COLO829 (cell line): ENCODE measurements at regions not wholly inside any gene's neighbourhood (a gene's known extent, or its start where the extent isn't known, plus 50 kb on each side); places are given as distances from the start of the nearest gene placed in this dataset.
"Not testable (repeated sequence)": the region's sequence is repeated elsewhere in the genome, so short reads cannot be mapped to it uniquely, and the experiment has no call there.

Experiments
- DNase-seq: peaks from one replicate; pipeline ENCODE4 v3.0.0; 2012; ENCODE audit warnings: low spot score

- DNase-seq: no peak
These were observed 401.9 kb upstream of the ACTBL2 start for GRCh38 chr5:57884346-57885102.

DNA sequence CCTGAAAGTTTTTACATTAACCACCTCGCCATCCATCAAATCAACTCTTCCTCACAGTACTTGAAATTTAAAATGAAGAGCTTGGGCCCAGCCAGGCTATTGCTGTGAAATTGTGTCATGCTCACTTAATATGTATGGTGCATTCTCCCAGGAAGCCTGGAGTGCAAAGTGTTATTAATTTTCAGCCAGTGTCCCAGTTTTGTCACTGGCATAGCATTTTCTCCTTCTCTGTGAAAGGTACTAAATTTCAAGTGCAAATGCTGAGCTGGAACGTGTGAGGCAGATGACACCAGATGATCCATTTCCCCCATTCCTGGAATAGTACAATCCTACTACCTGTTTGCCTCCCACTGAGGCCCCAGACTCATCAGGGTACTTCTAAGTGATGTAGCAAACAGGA is 397.6 kb upstream of the ACTBL2 start:
- DNase-seq: no peak

DNA sequence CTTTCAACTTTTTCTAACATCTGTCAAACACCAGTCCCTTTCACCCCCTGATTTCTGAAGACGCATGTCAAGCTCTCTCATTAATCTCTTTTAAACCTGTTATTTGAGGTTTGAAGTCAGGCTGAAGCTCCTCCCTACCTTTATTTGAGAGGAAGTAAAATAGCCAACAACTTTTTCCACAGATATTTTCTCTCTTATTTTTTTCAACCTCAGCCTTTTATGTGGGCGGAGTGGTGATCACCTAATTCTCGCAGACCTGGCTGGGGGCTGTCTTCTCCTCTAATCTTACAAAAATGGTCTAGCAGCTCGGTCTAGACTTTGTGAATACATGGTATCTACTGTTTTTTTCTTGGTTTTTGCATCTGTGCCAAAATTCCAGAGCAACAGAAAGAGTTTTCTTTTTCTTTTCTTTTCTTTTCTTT is 395.7 kb upstream of the ACTBL2 start:
- DNase-seq: no peak

DNA sequence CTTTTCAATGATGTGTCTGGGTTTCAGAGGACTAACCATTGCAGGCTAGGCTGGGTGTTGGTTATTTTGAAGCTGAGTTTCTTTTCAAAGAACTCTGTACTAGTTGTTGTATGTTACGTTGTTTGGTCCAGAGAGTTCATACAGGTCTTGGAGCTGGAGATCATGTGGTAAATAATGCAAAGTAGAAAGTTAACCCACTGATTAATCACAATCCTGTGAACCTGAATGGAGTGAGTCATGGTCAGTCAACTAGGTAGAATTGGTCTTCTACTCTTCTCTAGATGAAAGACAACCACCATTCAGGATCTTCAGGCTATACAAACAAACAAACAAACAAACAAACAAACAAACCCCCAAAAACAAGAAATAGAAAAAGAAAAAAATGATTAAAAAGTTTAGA is 388.9 kb upstream of the ACTBL2 start:
- DNase-seq: no peak

GRCh38 chr5:57870267-57870666 is 387.7 kb upstream of the ACTBL2 start:
- not testable (repeated sequence) for DNase-seq

GRCh38 chr5:57863661-57864060 is 381.1 kb upstream of the ACTBL2 start:
- DNase-seq: no peak

DNA sequence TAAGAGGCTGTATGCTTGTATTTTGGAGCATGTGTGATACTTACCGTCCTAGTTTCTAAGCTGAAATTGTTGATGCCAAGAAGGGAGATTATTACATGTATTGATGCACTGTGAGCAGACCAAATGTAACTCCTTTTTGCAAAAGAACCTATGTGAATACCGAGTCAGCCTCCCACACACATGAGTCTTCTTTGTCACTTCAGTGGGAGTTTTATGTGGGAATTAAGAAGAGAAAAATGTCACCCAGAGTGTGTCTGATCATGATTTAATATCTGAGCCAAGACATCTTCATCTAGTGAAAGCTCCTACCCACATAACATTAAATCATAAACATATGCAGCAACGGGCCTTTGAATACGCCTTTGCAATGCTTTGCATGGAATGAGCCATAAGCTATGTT is 380.3 kb upstream of the ACTBL2 start:
- no peak for DNase-seq

- DNase-seq: no peak
These were observed 379.9 kb upstream of the ACTBL2 start for GRCh38 chr5:57862471-57862911.

DNA sequence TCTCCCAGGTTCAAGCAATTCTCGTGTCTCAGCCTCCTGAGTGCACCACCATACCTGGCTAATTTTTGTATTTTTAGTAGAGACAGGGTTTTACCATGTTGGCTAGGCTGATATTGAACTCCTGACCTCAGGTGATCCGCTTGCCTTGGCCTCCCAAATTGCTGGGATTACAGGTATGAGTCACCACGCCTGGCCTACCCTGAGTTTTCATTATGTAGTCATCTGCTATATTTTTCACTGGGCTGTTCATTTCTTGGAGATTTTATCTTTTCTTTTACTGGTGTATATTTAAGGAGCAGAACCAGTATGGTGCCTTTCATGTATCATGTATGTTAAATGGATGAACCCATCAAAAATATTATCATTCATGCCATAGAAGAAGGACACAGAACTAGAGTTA is 377.0 kb upstream of the ACTBL2 start:
- no peak for DNase-seq

DNA sequence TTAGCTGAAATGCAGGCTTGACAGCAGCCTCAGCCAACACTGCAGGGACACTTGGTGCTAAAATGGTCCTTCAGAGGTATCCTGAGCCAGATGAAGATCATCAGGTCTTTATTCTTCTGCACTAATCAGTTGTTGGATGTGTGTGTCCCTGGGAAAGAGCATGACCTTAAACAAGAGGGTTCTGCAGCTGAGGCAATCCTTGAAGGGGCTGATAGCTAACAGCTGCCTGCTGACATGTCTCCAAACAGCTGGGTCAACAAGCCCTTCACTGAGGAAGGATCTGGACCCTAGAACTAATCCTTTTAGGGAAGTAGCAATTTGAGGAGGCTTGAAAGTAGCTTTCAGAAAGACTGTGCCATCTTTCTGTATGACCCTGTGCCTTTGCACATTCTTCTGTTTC is 376.3 kb upstream of the ACTBL2 start:
- no peak for DNase-seq

DNA sequence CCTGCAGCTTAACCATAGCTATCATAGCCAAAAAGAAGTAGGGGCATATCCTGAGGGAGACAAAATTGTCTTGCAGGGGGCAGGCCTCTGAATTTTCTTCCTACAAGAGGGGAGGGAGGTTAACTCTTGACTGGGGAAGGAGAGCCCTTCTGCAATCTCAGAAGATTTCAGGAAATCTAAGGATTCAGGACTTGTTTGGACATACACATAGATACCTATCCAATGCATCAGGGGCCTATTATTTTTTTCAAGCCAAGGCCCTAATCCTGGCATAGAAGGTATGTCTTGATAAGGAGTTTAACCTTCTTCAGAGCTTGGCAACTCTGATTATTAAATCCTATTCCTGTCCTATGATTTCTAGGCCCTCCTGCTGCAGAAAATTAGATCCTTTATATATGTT is 375.1 kb upstream of the ACTBL2 start:
- DNase-seq: no peak

DNA sequence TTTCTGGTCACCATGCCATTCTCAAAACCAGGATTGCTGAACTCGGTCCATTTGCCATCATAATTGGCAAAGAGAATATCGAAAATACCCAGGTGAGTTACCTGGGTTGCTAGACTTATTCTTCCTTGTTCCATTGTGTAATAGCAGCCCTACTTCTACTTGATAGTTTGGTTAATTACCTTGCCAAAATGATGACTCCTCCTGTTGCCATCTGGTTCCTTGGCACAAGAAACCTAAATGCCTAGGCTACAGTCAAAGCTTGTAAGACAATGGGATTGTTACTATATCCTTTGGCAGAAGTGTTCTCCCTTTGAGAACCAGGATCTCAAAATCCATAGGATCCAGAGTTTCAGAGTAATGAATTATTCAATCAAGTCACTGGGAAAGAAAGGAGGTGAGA is 373.2 kb upstream of the ACTBL2 start:
- DNase-seq: no peak

GRCh38 chr5:57853929-57854697 is 371.5 kb upstream of the ACTBL2 start:
- no peak for DNase-seq

DNA sequence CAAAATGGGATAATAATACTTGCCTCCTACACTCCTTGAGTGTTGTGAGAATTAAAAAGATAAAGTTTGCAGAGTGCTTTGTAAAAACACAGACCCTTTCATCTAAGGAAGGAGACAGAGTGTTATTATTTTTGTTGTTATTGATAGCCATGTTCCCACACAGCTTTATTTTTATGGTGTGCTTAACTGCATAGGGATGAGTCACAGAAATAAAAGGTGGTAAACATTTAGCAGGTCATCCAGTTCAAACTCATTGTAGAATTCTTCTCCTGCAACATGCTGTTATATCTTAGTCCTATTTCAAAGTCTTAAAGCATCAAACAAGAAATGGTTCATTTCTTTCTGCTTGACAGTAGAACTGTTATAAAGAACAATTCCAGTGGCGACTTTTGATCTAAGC is 367.5 kb upstream of the ACTBL2 start:
- DNase-seq: no peak

GRCh38 chr5:57845025-57845424 is 362.4 kb upstream of the ACTBL2 start:
- no peak for DNase-seq

DNA sequence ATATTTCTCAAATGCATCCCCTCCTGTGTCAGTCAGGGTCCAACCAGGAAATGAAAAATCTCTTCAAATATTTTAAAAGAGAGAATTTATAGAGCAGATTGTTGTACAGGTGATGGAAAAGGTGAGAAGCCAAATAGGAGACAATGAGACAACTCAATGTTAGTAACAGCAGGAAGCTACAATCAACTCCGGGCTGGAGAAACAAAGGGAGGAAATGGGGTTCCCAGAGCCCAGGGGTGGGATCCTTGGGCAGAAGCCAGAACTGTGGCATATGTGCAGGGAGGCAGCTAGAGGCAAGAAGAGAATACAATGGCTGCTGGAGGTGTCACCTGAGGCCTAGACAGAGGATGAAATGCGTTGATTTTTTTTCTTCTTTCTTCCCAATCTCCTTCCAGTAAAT is 361.8 kb upstream of the ACTBL2 start:
- no peak for DNase-seq

DNA sequence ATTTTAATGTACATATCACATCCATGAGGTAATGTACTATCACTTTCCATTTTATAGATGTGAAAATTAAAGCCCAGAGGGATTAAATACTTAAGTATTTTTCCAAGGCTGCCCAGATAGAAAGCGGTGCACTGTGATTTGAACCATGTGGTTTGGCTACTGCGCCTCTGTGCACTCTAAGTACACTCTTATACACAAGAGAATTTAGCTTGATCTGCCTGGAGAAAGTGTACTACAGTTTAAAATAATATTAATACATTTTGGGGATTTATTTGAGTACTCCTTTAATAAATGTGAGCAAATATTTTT is 360.4 kb upstream of the ACTBL2 start:
- DNase-seq: no peak

- peak; percentile 8 for DNase-seq
These were observed 359.9 kb upstream of the ACTBL2 start for GRCh38 chr5:57842364-57843058.

DNA sequence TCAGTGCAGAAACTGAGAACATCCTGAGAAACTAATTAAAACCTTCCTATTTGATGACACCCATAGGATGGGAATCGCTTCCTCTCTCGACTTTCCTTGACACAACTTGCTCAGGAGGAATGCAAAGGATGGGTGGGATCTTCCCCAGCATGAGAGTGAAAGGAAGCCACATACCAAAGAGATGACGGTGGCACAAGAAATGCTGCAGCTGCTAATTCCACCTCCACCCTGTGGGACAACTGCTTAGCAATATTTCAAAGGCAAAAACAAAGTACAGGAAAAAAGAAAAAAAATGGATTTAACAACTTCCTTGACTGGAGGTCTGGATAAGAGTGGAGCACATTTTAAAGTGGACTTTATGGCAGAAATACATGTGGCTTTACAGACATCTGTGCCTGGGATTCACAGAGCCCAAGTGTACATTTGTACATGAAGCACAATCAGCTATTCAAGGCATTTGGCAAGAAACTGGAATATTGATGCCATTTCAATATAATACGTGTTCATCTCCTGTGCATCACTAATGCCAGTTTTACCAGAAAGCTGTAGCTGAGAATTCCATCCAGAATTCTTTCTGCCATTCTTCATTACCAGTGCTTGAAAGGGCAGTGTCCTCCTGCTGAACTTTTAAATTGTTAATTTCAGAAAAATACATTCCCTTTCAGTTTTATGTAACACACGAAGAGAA is 359.2 kb upstream of the ACTBL2 start:
- DNase-seq: peak; percentile 8

GRCh38 chr5:57839437-57840079 is 356.9 kb upstream of the ACTBL2 start:
- DNase-seq: no peak

DNA sequence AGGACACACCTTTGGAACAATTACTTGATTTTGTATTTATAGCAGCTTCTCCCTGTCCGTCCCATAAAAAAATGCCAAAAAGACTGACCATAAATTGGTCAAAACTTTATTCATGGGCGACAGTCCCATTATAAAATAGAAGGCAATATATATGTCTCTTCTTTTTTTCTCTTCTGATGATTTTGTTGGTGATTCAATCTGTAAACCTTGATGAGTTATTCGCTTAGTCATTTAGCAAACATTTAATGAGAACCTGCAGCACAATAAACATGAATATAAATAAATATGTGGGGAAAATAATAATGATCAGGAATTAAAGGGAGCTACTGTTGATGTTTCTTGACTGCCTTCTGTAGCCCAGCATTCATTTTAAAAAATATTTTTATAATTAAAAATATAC is 356.4 kb upstream of the ACTBL2 start:
- no peak for DNase-seq

DNA sequence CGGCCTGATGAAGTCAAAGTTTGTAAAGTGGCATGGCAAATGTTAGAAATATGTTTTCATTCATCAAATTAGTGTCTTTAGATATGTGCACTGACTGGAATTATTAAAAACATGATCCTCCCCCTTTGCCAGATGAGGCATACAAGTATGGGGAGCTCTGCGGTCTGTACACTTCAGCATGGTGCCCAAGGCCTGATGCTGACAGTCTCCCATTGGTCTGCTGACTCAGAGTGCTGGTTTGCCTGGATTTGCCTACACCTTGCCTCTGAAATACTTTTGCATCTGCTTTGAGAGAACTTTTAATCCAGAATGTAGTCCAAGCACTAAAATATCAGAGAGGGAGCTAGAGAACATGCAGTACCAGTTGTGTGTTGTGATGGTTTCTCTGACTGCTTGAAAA is 354.3 kb upstream of the ACTBL2 start:
- no peak for DNase-seq
